ENCODE measurements at regions not wholly inside any gene's neighbourhood (a gene's known extent, or its start where the extent isn't known, plus 50 kb on each side); places are given as distances from the start of the nearest gene placed in this dataset. TPM values are rescaled to one million over a fixed set of nuclear protein-coding genes. Genes with fewer than 3 reads are reported as not detected.

Small RNAs in the stretch of these regions (small RNA-seq; reads per million reads assigned to genes)
- gene RNA5SP40 = not detected

Data from frontal cortex (tissue), 1 donor.